B cell (primary cell): ENCODE measurements at regions not wholly inside any gene's neighbourhood (a gene's known extent, or its start where the extent isn't known, plus 50 kb on each side); places are given as distances from the start of the nearest gene placed in this dataset.

Source experiments
- EZH2 ChIP-seq: IDR thresholded peaks from 2 replicates; pipeline ENCODE4 v1.6.1; 2012; ENCODE audit warnings: borderline replicate concordance, low read depth, mild to moderate bottlenecking, moderate library complexity, low read length; ENCODE audit not compliant: insufficient read depth, poor library complexity, severe bottlenecking
- TF ChIP-seq, protein P1 (sequence below): fragments of 200-600 bp; IDR thresholded peaks from one replicate; pipeline ENCODE4 v1.8.0; 2022; ENCODE audit warnings: antibody characterized with exemption, mild to moderate bottlenecking

- TF ChIP-seq, protein P1, sequence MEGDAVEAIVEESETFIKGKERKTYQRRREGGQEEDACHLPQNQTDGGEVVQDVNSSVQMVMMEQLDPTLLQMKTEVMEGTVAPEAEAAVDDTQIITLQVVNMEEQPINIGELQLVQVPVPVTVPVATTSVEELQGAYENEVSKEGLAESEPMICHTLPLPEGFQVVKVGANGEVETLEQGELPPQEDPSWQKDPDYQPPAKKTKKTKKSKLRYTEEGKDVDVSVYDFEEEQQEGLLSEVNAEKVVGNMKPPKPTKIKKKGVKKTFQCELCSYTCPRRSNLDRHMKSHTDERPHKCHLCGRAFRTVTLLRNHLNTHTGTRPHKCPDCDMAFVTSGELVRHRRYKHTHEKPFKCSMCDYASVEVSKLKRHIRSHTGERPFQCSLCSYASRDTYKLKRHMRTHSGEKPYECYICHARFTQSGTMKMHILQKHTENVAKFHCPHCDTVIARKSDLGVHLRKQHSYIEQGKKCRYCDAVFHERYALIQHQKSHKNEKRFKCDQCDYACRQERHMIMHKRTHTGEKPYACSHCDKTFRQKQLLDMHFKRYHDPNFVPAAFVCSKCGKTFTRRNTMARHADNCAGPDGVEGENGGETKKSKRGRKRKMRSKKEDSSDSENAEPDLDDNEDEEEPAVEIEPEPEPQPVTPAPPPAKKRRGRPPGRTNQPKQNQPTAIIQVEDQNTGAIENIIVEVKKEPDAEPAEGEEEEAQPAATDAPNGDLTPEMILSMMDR = no peak
- no peak for TF ChIP-seq EZH2
These were observed 986.3 kb downstream of the STIM2 start for GRCh38 chr4:27846951-27847350.
